ENCODE measurements at regions not wholly inside any gene's neighbourhood (a gene's known extent, or its start where the extent isn't known, plus 50 kb on each side); places are given as distances from the start of the nearest gene placed in this dataset.

DNA sequence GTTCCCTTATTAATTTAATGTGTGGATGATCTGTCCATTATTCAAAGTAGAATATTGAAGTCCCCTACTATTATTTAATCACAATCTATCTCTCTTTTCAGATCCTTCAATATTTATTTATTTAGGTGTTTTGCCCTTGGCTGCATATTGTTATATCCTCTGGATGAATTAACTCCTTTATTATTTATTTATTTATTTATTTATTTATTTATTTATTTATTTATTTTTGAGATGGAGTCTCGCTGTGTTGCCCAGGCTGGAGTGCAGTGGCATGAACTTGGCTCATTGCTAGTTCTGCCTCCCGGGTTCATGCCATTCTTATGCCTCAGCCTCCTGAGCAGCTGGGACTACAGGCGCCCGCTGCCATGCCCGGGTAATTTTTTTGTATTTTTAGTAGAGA, 776.6 kb upstream of the NXPH2 start:
- Histone ChIP-seq H3K27me3 (ENCODE audit: insufficient read depth) (no peaks in the 10 kb centered on the region), H3K36me3 (replicated peaks in 1 of 2; ENCODE audit: control insufficient read depth in 1 of 2, insufficient read depth in 2 of 2, low read length in 1 of 2) (no peaks in the 10 kb centered on the region), H3K4me3 (ENCODE audit: low read depth in 2 of 2, low read length in 1 of 2) (no peak overlapping the region), H3K4me1 (ENCODE audit: control insufficient read depth in 1 of 2, insufficient read depth in 2 of 2, low read depth in 1 of 2, low read length in 1 of 2) (no peaks in the 10 kb centered on the region), H4K20me1 (ENCODE audit: insufficient read depth) (no peaks in the 10 kb centered on the region), H2AFZ (ENCODE audit: low read depth) (no peak overlapping the region), H3K4me2 (no peak overlapping the region), H3K9ac (no peak overlapping the region), H3F3A (replicated peaks; ENCODE audit: insufficient read depth) (no peaks in the 10 kb centered on the region), H3K9me2 (no peaks in the 10 kb centered on the region), H3K9me3 (no peaks in the 10 kb centered on the region), H3K27ac (ENCODE audit: low read depth in 2 of 2, low read length in 1 of 2) (no peak overlapping the region), H3K79me2 (ENCODE audit: insufficient read depth) (no peaks in the 10 kb centered on the region; the same call in 1 of the 2 replicates)
- TF ChIP-seq, protein P1, sequence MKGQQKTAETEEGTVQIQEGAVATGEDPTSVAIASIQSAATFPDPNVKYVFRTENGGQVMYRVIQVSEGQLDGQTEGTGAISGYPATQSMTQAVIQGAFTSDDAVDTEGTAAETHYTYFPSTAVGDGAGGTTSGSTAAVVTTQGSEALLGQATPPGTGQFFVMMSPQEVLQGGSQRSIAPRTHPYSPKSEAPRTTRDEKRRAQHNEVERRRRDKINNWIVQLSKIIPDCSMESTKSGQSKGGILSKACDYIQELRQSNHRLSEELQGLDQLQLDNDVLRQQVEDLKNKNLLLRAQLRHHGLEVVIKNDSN (IDR thresholded peaks at IDR 0.05; ENCODE audit: borderline replicate concordance, low read depth), result no peak
- TF ChIP-seq SMC3 (IDR thresholded peaks at IDR 0.05; ENCODE audit: low read depth, low read length) (no peak), SIN3A (IDR thresholded peaks at IDR 0.05; ENCODE audit: borderline replicate concordance, low read depth, low read length) (no peak), CHD2 (IDR thresholded peaks at IDR 0.05; ENCODE audit: low read length, partially characterized antibody) (no peak), TEAD4 (IDR thresholded peaks at IDR 0.05; ENCODE audit: borderline replicate concordance, insufficient read depth) (no peak), RAD21 (IDR thresholded peaks at IDR 0.05; ENCODE audit: low read length) (no peak), FOXM1 (IDR thresholded peaks at IDR 0.05; ENCODE audit: low read depth) (no peak), RFX5 (IDR thresholded peaks at IDR 0.05; ENCODE audit: low read length) (no peak), EP300 (IDR thresholded peaks at IDR 0.05; ENCODE audit: borderline replicate concordance in 1 of 2, low read depth in 1 of 2, low read length in 1 of 2) (no peak), RXRA (IDR thresholded peaks at IDR 0.05; ENCODE audit: borderline replicate concordance, low read depth) (no peak), RCOR1 (IDR thresholded peaks at IDR 0.05; ENCODE audit: low read length) (no peak), POLR2AphosphoS5 (IDR thresholded peaks at IDR 0.05; ENCODE audit: low read depth, low read length) (no peak), JUND (IDR thresholded peaks at IDR 0.05) (no peak)
- TF ChIP-seq, protein P2, sequence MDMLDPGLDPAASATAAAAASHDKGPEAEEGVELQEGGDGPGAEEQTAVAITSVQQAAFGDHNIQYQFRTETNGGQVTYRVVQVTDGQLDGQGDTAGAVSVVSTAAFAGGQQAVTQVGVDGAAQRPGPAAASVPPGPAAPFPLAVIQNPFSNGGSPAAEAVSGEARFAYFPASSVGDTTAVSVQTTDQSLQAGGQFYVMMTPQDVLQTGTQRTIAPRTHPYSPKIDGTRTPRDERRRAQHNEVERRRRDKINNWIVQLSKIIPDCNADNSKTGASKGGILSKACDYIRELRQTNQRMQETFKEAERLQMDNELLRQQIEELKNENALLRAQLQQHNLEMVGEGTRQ (IDR thresholded peaks at IDR 0.05; ENCODE audit: borderline replicate concordance, low read depth, low read length), result no peak
- TF ChIP-seq, protein P3, sequence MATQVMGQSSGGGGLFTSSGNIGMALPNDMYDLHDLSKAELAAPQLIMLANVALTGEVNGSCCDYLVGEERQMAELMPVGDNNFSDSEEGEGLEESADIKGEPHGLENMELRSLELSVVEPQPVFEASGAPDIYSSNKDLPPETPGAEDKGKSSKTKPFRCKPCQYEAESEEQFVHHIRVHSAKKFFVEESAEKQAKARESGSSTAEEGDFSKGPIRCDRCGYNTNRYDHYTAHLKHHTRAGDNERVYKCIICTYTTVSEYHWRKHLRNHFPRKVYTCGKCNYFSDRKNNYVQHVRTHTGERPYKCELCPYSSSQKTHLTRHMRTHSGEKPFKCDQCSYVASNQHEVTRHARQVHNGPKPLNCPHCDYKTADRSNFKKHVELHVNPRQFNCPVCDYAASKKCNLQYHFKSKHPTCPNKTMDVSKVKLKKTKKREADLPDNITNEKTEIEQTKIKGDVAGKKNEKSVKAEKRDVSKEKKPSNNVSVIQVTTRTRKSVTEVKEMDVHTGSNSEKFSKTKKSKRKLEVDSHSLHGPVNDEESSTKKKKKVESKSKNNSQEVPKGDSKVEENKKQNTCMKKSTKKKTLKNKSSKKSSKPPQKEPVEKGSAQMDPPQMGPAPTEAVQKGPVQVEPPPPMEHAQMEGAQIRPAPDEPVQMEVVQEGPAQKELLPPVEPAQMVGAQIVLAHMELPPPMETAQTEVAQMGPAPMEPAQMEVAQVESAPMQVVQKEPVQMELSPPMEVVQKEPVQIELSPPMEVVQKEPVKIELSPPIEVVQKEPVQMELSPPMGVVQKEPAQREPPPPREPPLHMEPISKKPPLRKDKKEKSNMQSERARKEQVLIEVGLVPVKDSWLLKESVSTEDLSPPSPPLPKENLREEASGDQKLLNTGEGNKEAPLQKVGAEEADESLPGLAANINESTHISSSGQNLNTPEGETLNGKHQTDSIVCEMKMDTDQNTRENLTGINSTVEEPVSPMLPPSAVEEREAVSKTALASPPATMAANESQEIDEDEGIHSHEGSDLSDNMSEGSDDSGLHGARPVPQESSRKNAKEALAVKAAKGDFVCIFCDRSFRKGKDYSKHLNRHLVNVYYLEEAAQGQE (IDR thresholded peaks at IDR 0.05; ENCODE audit: low read depth, low read length), result no peak
- DNase-seq, result no peak
- POLR2A ChIA-PET, result no interaction called here
- WGBS (ENCODE audit: low lambda C conversion rate), result 78% methylated on average over 5 of the region's 5 CpGs
- CTCF ChIA-PET, result no interaction called here

Measured in SK-N-SH (cell line).